ENCODE measurements at regions not wholly inside any gene's neighbourhood (a gene's known extent, or its start where the extent isn't known, plus 50 kb on each side); places are given as distances from the start of the nearest gene placed in this dataset.

DNA sequence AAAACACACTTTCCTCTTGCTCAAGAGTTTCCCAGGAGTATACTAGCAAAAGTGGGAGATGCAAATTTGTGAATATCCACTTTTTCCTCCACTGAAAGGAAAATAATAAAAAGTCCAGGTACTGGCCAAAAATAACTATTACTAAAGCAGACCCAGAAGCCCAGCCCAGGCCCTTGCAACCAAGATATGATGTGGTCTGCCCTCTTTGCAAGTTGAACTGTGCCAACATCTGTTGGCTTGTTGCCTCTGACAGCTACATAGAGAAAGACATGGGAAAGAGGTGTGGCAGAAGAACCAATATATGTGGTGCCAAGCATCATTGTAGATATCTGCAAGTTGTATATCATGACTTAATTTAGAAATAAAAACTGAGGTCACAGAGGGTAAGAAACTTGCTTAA lies 78.4 kb upstream of the JAG1 start:
- no peaks in the 10 kb centered on the region for H3K36me3 ChIP-seq
- TF ChIP-seq CTCF (IDR thresholded peaks at IDR 0.05): no peak
- H3K9me3 ChIP-seq: peaks cover 0 to 3% (median 0%) of the 10 kb centered on the region in 4 donors
- DNase-seq: no peak
- no peaks in the 10 kb centered on the region for H3K4me1 ChIP-seq
- no peak overlapping the region for H3K27ac ChIP-seq
- H3K4me3 ChIP-seq: no peak overlapping the region
- intact Hi-C loops (cut with DNase I): no loop called here
- H3K27me3 ChIP-seq: no peaks in the 10 kb centered on the region

GRCh38 chr20:10754824-10755223 lies 81.0 kb upstream of the JAG1 start:
- H3K9me3 ChIP-seq: peaks cover 0 to 3% (median 0%) of the 10 kb centered on the region in 4 donors
- H3K27me3 ChIP-seq: no peaks in the 10 kb centered on the region
- H3K36me3 ChIP-seq: no peaks in the 10 kb centered on the region
- no peak for TF ChIP-seq POLR2AphosphoS5 (IDR thresholded peaks at IDR 0.05)
- TF ChIP-seq CTCF (IDR thresholded peaks at IDR 0.05): no peak
- no peak for TF ChIP-seq POLR2A (IDR thresholded peaks at IDR 0.05)
- TF ChIP-seq EP300 (IDR thresholded peaks at IDR 0.05): no peak
- intact Hi-C loops (cut with DNase I): no loop called here
- H3K27ac ChIP-seq: no peak overlapping the region
- H3K4me3 ChIP-seq: no peak overlapping the region
- WGBS, 2 donors: 13 to 28% methylated on average over 2 of the region's 2 CpGs
- no peak for DNase-seq
- no peaks in the 10 kb centered on the region for H3K4me1 ChIP-seq

GRCh38 chr20:10758446-10758845 lies 84.6 kb upstream of the JAG1 start:
- H3K27me3 ChIP-seq: no peaks in the 10 kb centered on the region
- no peak overlapping the region for H3K4me3 ChIP-seq
- no peak for DNase-seq
- intact Hi-C loops (cut with DNase I): no loop called here
- H3K9me3 ChIP-seq: peaks cover 0 to 3% (median 0%) of the 10 kb centered on the region in 4 donors
- no peaks in the 10 kb centered on the region for H3K4me1 ChIP-seq
- no peaks in the 10 kb centered on the region for H3K36me3 ChIP-seq
- no peak overlapping the region for H3K27ac ChIP-seq
- TF ChIP-seq POLR2AphosphoS5 (IDR thresholded peaks at IDR 0.05) (no peak), EP300 (IDR thresholded peaks at IDR 0.05) (no peak), CTCF (IDR thresholded peaks at IDR 0.05) (no peak), POLR2A (IDR thresholded peaks at IDR 0.05) (no peak)
- 85 to 90% methylated on average over 4 of the region's 4 CpGs for WGBS, 2 donors

GRCh38 chr20:10761232-10761631 lies 87.4 kb upstream of the JAG1 start:
- Histone ChIP-seq H3K27me3 (no peaks in the 10 kb centered on the region), H3K36me3 (no peaks in the 10 kb centered on the region), H3K4me1 (no peaks in the 10 kb centered on the region), H3K4me3 (no peak overlapping the region), H3K9me3 (no peaks in the 10 kb centered on the region), H3K27ac (no peak overlapping the region)
- DNase-seq: no peak
- intact Hi-C loops (cut with DNase I): no loop called here
- TF ChIP-seq EP300 (IDR thresholded peaks at IDR 0.05) (no peak), CTCF (IDR thresholded peaks at IDR 0.05) (no peak), POLR2A (IDR thresholded peaks at IDR 0.05) (no peak), POLR2AphosphoS5 (IDR thresholded peaks at IDR 0.05) (no peak)
- 81 to 86% methylated on average over 8 of the region's 8 CpGs for WGBS, 2 donors

GRCh38 chr20:10761786-10762185 lies 88.0 kb upstream of the JAG1 start:
- 82% methylated on average over 8 of the region's 8 CpGs for whole genome bisulfite sequencing, 2 donors
- no peak overlapping the region for H3K4me3 ChIP-seq
- no peak for DNase-seq
- H3K4me1 ChIP-seq: no peaks in the 10 kb centered on the region
- H3K9me3 ChIP-seq: no peaks in the 10 kb centered on the region
- H3K36me3 ChIP-seq: no peaks in the 10 kb centered on the region
- intact Hi-C loops (cut with DNase I): no loop called here
- no peaks in the 10 kb centered on the region for H3K27me3 ChIP-seq
- no peak overlapping the region for H3K27ac ChIP-seq
- TF ChIP-seq CTCF (IDR thresholded peaks at IDR 0.05) (no peak), EP300 (IDR thresholded peaks at IDR 0.05) (no peak), POLR2AphosphoS5 (IDR thresholded peaks at IDR 0.05) (no peak), POLR2A (IDR thresholded peaks at IDR 0.05) (no peak)

Data from sigmoid colon (tissue), 6 donors.